Body of pancreas (tissue), 4 donors: ENCODE measurements at regions not wholly inside any gene's neighbourhood (a gene's known extent, or its start where the extent isn't known, plus 50 kb on each side); places are given as distances from the start of the nearest gene placed in this dataset.

ENCODE experiments used
- CTCF ChIP-seq, 7 experiments: fragments of 450-650 bp in 4 of 7; fragments of 200-600 bp in 3 of 7; sonication (generic) in 3 of 7; IDR thresholded peaks; one replicate each; pipeline ENCODE4 v1.5.1; 2016 to 2019; ENCODE audit warnings: antibody characterized with exemption in 7 of 7
- POLR2A ChIP-seq, 3 donors: fragments of 450-650 bp; IDR thresholded peaks; one replicate each; pipeline ENCODE4 v1.6.1; 2016; ENCODE audit warnings: antibody characterized with exemption in 3 of 3, mild to moderate bottlenecking in 2 of 3

- no peak for TF ChIP-seq POLR2A (IDR thresholded peaks at IDR 0.05)
- no peak for TF ChIP-seq CTCF (IDR thresholded peaks at IDR 0.05)
Measured at GRCh38 chr6:25218346-25218745, 60.8 kb upstream of the CARMIL1 start.
